Gastrocnemius medialis (tissue), 4 donors: ENCODE measurements at regions not wholly inside any gene's neighbourhood (a gene's known extent, or its start where the extent isn't known, plus 50 kb on each side); places are given as distances from the start of the nearest gene placed in this dataset.

Experiments
- POLR2A ChIP-seq, 2 donors: fragments of 450-650 bp; IDR thresholded peaks; one replicate each; pipeline ENCODE4 v1.6.1; 2017; ENCODE audit warnings: antibody characterized with exemption in 2 of 2, mild to moderate bottlenecking in 2 of 2, moderate library complexity in 2 of 2
- TF ChIP-seq, protein P1 (sequence below), 5 experiments: fragments of 450-650 bp in 3 of 5; fragments of 200-600 bp in 2 of 5; sonication (generic) in 2 of 5; IDR thresholded peaks in 4 of 5; conservative IDR thresholded peaks in 1 of 5; 1 replicate in 4 of 5; 2 replicates in 1 of 5; pipeline ENCODE4 v1.5.1; 2016 to 2019; ENCODE audit warnings: antibody characterized with exemption in 5 of 5, mild to moderate bottlenecking in 3 of 5, moderate library complexity in 3 of 5

DNA sequence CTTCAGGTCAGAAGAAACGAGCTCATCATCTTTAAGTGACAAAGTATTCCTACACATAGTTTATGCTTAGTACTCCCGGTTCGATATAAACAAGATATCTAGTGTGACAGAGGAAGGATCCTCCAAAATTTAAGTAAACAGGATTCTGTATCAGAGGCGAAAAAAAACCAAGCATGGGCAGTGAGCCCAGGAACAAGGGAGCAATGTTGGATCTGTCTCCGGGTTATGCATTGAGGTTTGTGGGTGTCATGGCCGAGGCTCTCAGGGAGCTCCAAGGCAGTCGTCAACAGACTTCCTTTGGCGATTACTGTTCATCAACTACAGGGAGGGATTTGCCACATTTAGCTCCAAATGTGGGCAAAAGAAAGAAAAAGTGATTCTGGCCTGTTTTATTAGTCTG is 319.5 kb downstream of the CBLN4 start:
- TF ChIP-seq, protein P1, sequence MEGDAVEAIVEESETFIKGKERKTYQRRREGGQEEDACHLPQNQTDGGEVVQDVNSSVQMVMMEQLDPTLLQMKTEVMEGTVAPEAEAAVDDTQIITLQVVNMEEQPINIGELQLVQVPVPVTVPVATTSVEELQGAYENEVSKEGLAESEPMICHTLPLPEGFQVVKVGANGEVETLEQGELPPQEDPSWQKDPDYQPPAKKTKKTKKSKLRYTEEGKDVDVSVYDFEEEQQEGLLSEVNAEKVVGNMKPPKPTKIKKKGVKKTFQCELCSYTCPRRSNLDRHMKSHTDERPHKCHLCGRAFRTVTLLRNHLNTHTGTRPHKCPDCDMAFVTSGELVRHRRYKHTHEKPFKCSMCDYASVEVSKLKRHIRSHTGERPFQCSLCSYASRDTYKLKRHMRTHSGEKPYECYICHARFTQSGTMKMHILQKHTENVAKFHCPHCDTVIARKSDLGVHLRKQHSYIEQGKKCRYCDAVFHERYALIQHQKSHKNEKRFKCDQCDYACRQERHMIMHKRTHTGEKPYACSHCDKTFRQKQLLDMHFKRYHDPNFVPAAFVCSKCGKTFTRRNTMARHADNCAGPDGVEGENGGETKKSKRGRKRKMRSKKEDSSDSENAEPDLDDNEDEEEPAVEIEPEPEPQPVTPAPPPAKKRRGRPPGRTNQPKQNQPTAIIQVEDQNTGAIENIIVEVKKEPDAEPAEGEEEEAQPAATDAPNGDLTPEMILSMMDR (IDR thresholded peaks at IDR 0.05 in 4 of 5, conservative IDR thresholded peaks at IDR 0.05 in 1 of 5): no peak
- TF ChIP-seq POLR2A (IDR thresholded peaks at IDR 0.05): no peak
